ENCODE measurements at regions not wholly inside any gene's neighbourhood (a gene's known extent, or its start where the extent isn't known, plus 50 kb on each side); places are given as distances from the start of the nearest gene placed in this dataset.

GRCh38 chr1:187236199-187236598 is 407.4 kb downstream of the PLA2G4A start:
- intact Hi-C loops (cut with micrococcal nuclease): no loop called here

- intact Hi-C loops (cut with micrococcal nuclease): no loop called here
Observed at GRCh38 chr1:187236676-187237075, 407.9 kb downstream of the PLA2G4A start.

GRCh38 chr1:187237542-187237941 is 408.8 kb downstream of the PLA2G4A start:
- intact Hi-C loops (cut with micrococcal nuclease): no loop called here

- intact Hi-C loops (cut with micrococcal nuclease): no loop called here
Observed at GRCh38 chr1:187241971-187242370, 413.2 kb downstream of the PLA2G4A start.

GRCh38 chr1:187244623-187245022 is 415.9 kb downstream of the PLA2G4A start:
- intact Hi-C loops (cut with micrococcal nuclease): no loop called here

GRCh38 chr1:187245201-187245600 is 416.5 kb downstream of the PLA2G4A start:
- intact Hi-C loops (cut with micrococcal nuclease): no loop called here

GRCh38 chr1:187249196-187249595 is 420.4 kb downstream of the PLA2G4A start:
- intact Hi-C loops (cut with micrococcal nuclease): no loop called here

- intact Hi-C loops (cut with micrococcal nuclease): no loop called here
Observed at GRCh38 chr1:187252923-187253322, 424.2 kb downstream of the PLA2G4A start.

GRCh38 chr1:187257476-187257875 is 428.7 kb downstream of the PLA2G4A start:
- intact Hi-C loops (cut with micrococcal nuclease): no loop called here

- intact Hi-C loops (cut with micrococcal nuclease): no loop called here
Observed at GRCh38 chr1:187261637-187262036, 432.9 kb downstream of the PLA2G4A start.

- intact Hi-C loops (cut with micrococcal nuclease): no loop called here
Observed at GRCh38 chr1:187262731-187263130, 434.0 kb downstream of the PLA2G4A start.

GRCh38 chr1:187264995-187265602 is 436.4 kb downstream of the PLA2G4A start:
- intact Hi-C loops (cut with micrococcal nuclease): no loop called here

- intact Hi-C loops (cut with micrococcal nuclease): no loop called here
Observed at GRCh38 chr1:187266051-187266450, 437.3 kb downstream of the PLA2G4A start.

GRCh38 chr1:187267827-187268226 is 439.1 kb downstream of the PLA2G4A start:
- intact Hi-C loops (cut with micrococcal nuclease): no loop called here

- intact Hi-C loops (cut with micrococcal nuclease): no loop called here
Observed at GRCh38 chr1:187270256-187270655, 441.5 kb downstream of the PLA2G4A start.

GRCh38 chr1:187275346-187275745 is 446.6 kb downstream of the PLA2G4A start:
- intact Hi-C loops (cut with micrococcal nuclease): no loop called here

GRCh38 chr1:187275985-187276575 is 447.3 kb downstream of the PLA2G4A start:
- intact Hi-C loops (cut with micrococcal nuclease): no loop called here

- intact Hi-C loops (cut with micrococcal nuclease): no loop called here
Observed at GRCh38 chr1:187276677-187277076, 447.9 kb downstream of the PLA2G4A start.

- intact Hi-C loops (cut with micrococcal nuclease): no loop called here
Observed at GRCh38 chr1:187280031-187280430, 451.3 kb downstream of the PLA2G4A start.

- intact Hi-C loops (cut with micrococcal nuclease): no loop called here
Observed at GRCh38 chr1:187281085-187281484, 452.3 kb downstream of the PLA2G4A start.

- intact Hi-C loops (cut with micrococcal nuclease): no loop called here
Observed at GRCh38 chr1:187283984-187284383, 455.2 kb downstream of the PLA2G4A start.

GRCh38 chr1:187294421-187295201 is 465.9 kb downstream of the PLA2G4A start:
- intact Hi-C loops (cut with micrococcal nuclease): no loop called here

- intact Hi-C loops (cut with micrococcal nuclease): no loop called here
Observed at GRCh38 chr1:187300081-187300480, 471.3 kb downstream of the PLA2G4A start.
